Smooth muscle cell (in vitro differentiated cells): ENCODE measurements at regions not wholly inside any gene's neighbourhood (a gene's known extent, or its start where the extent isn't known, plus 50 kb on each side); places are given as distances from the start of the nearest gene placed in this dataset.
A peak's percentile ranks its signal among the peaks of the same experiment; 100 is the strongest.

Experiments
- DNase-seq: peaks from one replicate; lab custom pipeline; 2025; ENCODE audit not compliant: unreplicated experiment; lab: John Stamatoyannopoulos, UW
- H2AFZ ChIP-seq: fragments of 200-600 bp; sonication (generic); 2 replicates; pipeline ENCODE4 v1.6.0; 2016; ENCODE audit warnings: antibody characterized with exemption, low read depth, mild to moderate bottlenecking
- H3F3A ChIP-seq: fragments of 200-600 bp; sonication (generic); 2 replicates; pipeline ENCODE4 v1.6.0; 2017; ENCODE audit warnings: antibody characterized with exemption, low read depth
- H3K27ac ChIP-seq: fragments of 200-600 bp; sonication (generic); 2 replicates; pipeline ENCODE4 v1.5.1; 2016; ENCODE audit warnings: low read depth, mild to moderate bottlenecking
- H3K27me3 ChIP-seq: fragments of 200-600 bp; sonication (generic); 2 replicates; pipeline ENCODE4 v1.6.1; 2016; ENCODE audit warnings: low read depth, mild to moderate bottlenecking
- H3K36me3 ChIP-seq: fragments of 200-600 bp; sonication (generic); 2 replicates; pipeline ENCODE4 v1.5.1; 2016; ENCODE audit warnings: low read depth
- H3K4me1 ChIP-seq: fragments of 200-600 bp; sonication (generic); 2 replicates; pipeline ENCODE4 v1.5.1; 2016; ENCODE audit warnings: low read depth
- H3K4me2 ChIP-seq: fragments of 200-600 bp; sonication (generic); 2 replicates; pipeline ENCODE4 v1.6.0; 2016; ENCODE audit warnings: mild to moderate bottlenecking
- H3K4me3 ChIP-seq: fragments of 200-600 bp; sonication (generic); 2 replicates; pipeline ENCODE4 v1.5.1; 2016; ENCODE audit warnings: mild to moderate bottlenecking
- H3K79me2 ChIP-seq: fragments of 200-600 bp; sonication (generic); 2 replicates; pipeline ENCODE4 v1.6.0; 2016; ENCODE audit warnings: low read depth, mild to moderate bottlenecking
- H3K9ac ChIP-seq: fragments of 200-600 bp; sonication (generic); 2 replicates; pipeline ENCODE4 v1.6.0; 2016; ENCODE audit warnings: low read depth
- H3K9me3 ChIP-seq: fragments of 200-600 bp; sonication (generic); replicated peaks from 2 replicates; pipeline ENCODE4 v1.5.1; 2016; ENCODE audit warnings: low read depth
- H4K20me1 ChIP-seq: fragments of 200-600 bp; sonication (generic); 2 replicates; pipeline ENCODE4 v1.6.0; 2016; ENCODE audit warnings: low read depth
- CTCF ChIP-seq: fragments of 200-600 bp; sonication (generic); IDR thresholded peaks from 2 replicates; pipeline ENCODE4 v1.5.1; 2017; ENCODE audit warnings: borderline replicate concordance, mild to moderate bottlenecking, antibody characterized with exemption; ENCODE audit not compliant: insufficient read depth, poor library complexity, severe bottlenecking
- WGBS: methylation state at CpG from one replicate; pipeline ENCODE4 v1.1.7; 2016; ENCODE audit warnings: low lambda C conversion rate; 5-methylcytosine and 5-hydroxymethylcytosine counted together

GRCh38 chr4:126937846-126938422 lies 694.8 kb upstream of the INTU start:
- H4K20me1 ChIP-seq, result no peaks in the 10 kb centered on the region
- peaks cover 16% of the 10 kb centered on the region for H3K4me1 ChIP-seq
- no peaks in the 10 kb centered on the region for H3K79me2 ChIP-seq
- H3K4me3 ChIP-seq, result no peak overlapping the region
- H3K9ac ChIP-seq, result no peak overlapping the region
- H3K4me2 ChIP-seq, result peak overlapping the region; percentile 33
- H2AFZ ChIP-seq, result peak overlapping the region; percentile 11
- H3K36me3 ChIP-seq, result no peaks in the 10 kb centered on the region
- H3K27me3 ChIP-seq, result no peaks in the 10 kb centered on the region
- peak overlapping the region; percentile 81 for H3K27ac ChIP-seq
- TF ChIP-seq CTCF, result no peak
- WGBS, result 69% methylated on average over 2 of the region's 2 CpGs
- DNase-seq, result no peak
- H3F3A ChIP-seq, result no peaks in the 10 kb centered on the region
- no peaks in the 10 kb centered on the region for H3K9me3 ChIP-seq

GRCh38 chr4:126939401-126939800 lies 693.4 kb upstream of the INTU start:
- H3K9ac ChIP-seq, result peak overlapping the region; percentile 29
- no peaks in the 10 kb centered on the region for H3F3A ChIP-seq
- H3K27ac ChIP-seq, result peak overlapping the region; percentile 81
- no peaks in the 10 kb centered on the region for H3K36me3 ChIP-seq
- no peaks in the 10 kb centered on the region for H3K9me3 ChIP-seq
- no peak overlapping the region for H3K4me3 ChIP-seq
- WGBS, result 2% methylated on average over 2 of the region's 2 CpGs
- no peaks in the 10 kb centered on the region for H4K20me1 ChIP-seq
- TF ChIP-seq CTCF, result no peak
- no peaks in the 10 kb centered on the region for H3K27me3 ChIP-seq
- no peaks in the 10 kb centered on the region for H3K79me2 ChIP-seq
- peak overlapping the region; percentile 26 for H3K4me2 ChIP-seq
- H3K4me1 ChIP-seq, result peaks cover 16% of the 10 kb centered on the region
- H2AFZ ChIP-seq, result peak overlapping the region; percentile 63
- DNase-seq, result no peak

GRCh38 chr4:126947536-126947935 lies 685.2 kb upstream of the INTU start:
- Histone ChIP-seq H3K4me1 (no peaks in the 10 kb centered on the region), H3K27me3 (no peaks in the 10 kb centered on the region), H3K9ac (no peak overlapping the region), H3K36me3 (no peaks in the 10 kb centered on the region), H3K4me3 (no peak overlapping the region), H2AFZ (no peak overlapping the region), H3K27ac (no peak overlapping the region), H3K79me2 (no peaks in the 10 kb centered on the region), H3K9me3 (no peaks in the 10 kb centered on the region), H4K20me1 (no peaks in the 10 kb centered on the region), H3K4me2 (no peak overlapping the region), H3F3A (no peaks in the 10 kb centered on the region)
- WGBS, result 86% methylated on average over 3 of the region's 3 CpGs
- no peak for TF ChIP-seq CTCF
- DNase-seq, result no peak
